Upper lobe of left lung (tissue), 4 donors: ENCODE measurements at regions not wholly inside any gene's neighbourhood (a gene's known extent, or its start where the extent isn't known, plus 50 kb on each side); places are given as distances from the start of the nearest gene placed in this dataset.

Experiments used
- CTCF ChIP-seq, 6 experiments: fragments of 450-650 bp in 4 of 6; fragments of 200-600 bp in 2 of 6; sonication (generic) in 2 of 6; IDR thresholded peaks; one replicate each; pipeline ENCODE4 v1.5.1; 2016 to 2019; ENCODE audit warnings: antibody characterized with exemption in 6 of 6
- POLR2A ChIP-seq, 4 donors: fragments of 450-650 bp; IDR thresholded peaks; one replicate each; pipeline ENCODE4 v1.5.1; 2016 to 2017; ENCODE audit warnings: antibody characterized with exemption in 4 of 4, mild to moderate bottlenecking in 2 of 4
- POLR2AphosphoS5 ChIP-seq, 2 donors: sonication (generic); formaldehyde crosslinking; IDR thresholded peaks; one replicate each; pipeline ENCODE4 v1.5.1; 2017; ENCODE audit warnings: antibody characterized with exemption in 2 of 2

- TF ChIP-seq CTCF (IDR thresholded peaks at IDR 0.05) (no peak), POLR2AphosphoS5 (IDR thresholded peaks at IDR 0.05) (no peak), POLR2A (IDR thresholded peaks at IDR 0.05) (no peak)
Measured at GRCh38 chr21:31476263-31477022, 132.4 kb upstream of the TIAM1 start.
